SK-N-SH (cell line): ENCODE measurements at regions not wholly inside any gene's neighbourhood (a gene's known extent, or its start where the extent isn't known, plus 50 kb on each side); places are given as distances from the start of the nearest gene placed in this dataset.

Experiments used
- CTCF ChIA-PET: fragments of 300-600, 350-600 bp; formaldehyde crosslinking; extraction: SDS; loops from one replicate; lab custom pipeline; 2021; lab: Yijun Ruan, JAX
- POLR2A ChIA-PET: fragments of 350-600 bp; sonication (Branson Sonifier 250); formaldehyde crosslinking; extraction: SDS; loops from one replicate; lab custom pipeline; 2020; ENCODE audit warnings: antibody characterized with exemption, inconsistent platforms; lab: Yijun Ruan, JAX
- DNase-seq: peaks from one replicate; pipeline ENCODE4 v3.0.0; 2012
- H2AFZ ChIP-seq: fragments of 200-600 bp; sonication (generic); 2 replicates; pipeline ENCODE4 v1.8.1; 2016; ENCODE audit warnings: antibody characterized with exemption, mild to moderate bottlenecking, low read depth
- H3F3A ChIP-seq: fragments of 200-600 bp; sonication (generic); replicated peaks from 2 replicates; pipeline ENCODE3; 2016; ENCODE audit warnings: antibody characterized with exemption, mild to moderate bottlenecking; ENCODE audit not compliant: insufficient read depth
- H3K27ac ChIP-seq, 2 experiments: fragments of 200-500 bp in 1 of 2; fragments of 200-600 bp in 1 of 2; sonication (Bioruptor generic) in 1 of 2; sonication (generic), shearing (Covaris generic) in 1 of 2; 2 replicates each; pipeline versions ENCODE4 v1.5.1 to v1.6.1; 2014 to 2016; ENCODE audit warnings: low read depth in 2 of 2, inconsistent platforms in 1 of 2, low read length in 1 of 2, mild to moderate bottlenecking in 1 of 2, mixed read lengths in 1 of 2
- H3K27me3 ChIP-seq: fragments of 200-600 bp; sonication (generic), shearing (Covaris generic); 2 replicates; pipeline ENCODE4 v1.6.1; 2016; ENCODE audit warnings: mixed run types; ENCODE audit not compliant: insufficient read depth
- H3K36me3 ChIP-seq, 2 experiments: fragments of 200-500 bp in 1 of 2; fragments of 200-600 bp in 1 of 2; sonication (Bioruptor generic) in 1 of 2; sonication (generic) in 1 of 2; replicated peaks in 1 of 2; 2 replicates each; pipeline versions ENCODE3 to v1.5.1; 2014 to 2016; ENCODE audit warnings: low read length in 1 of 2, mild to moderate bottlenecking in 1 of 2; ENCODE audit not compliant: insufficient read depth in 2 of 2, control insufficient read depth in 1 of 2
- H3K4me1 ChIP-seq, 2 experiments: fragments of 200-500 bp in 1 of 2; fragments of 200-600 bp in 1 of 2; sonication (Bioruptor generic) in 1 of 2; sonication (generic), shearing (Covaris generic) in 1 of 2; 2 replicates each; pipeline versions ENCODE4 v1.5.1 to v1.6.1; 2014 to 2016; ENCODE audit warnings: low read depth in 1 of 2, low read length in 1 of 2, mixed run types in 1 of 2; ENCODE audit not compliant: insufficient read depth in 2 of 2, control insufficient read depth in 1 of 2
- H3K4me2 ChIP-seq: fragments of 200-600 bp; sonication (generic), shearing (Covaris generic); 2 replicates; pipeline ENCODE4 v1.6.1; 2017; ENCODE audit warnings: mixed run types
- H3K4me3 ChIP-seq, 2 experiments: fragments of 200-500 bp in 1 of 2; fragments of 200-600 bp in 1 of 2; sonication (Bioruptor generic) in 1 of 2; sonication (generic), shearing (Covaris generic) in 1 of 2; 2 replicates each; pipeline versions ENCODE4 v1.5.1 to v1.8.1; 2014 to 2016; ENCODE audit warnings: low read depth in 2 of 2, inconsistent platforms in 1 of 2, low read length in 1 of 2, mild to moderate bottlenecking in 1 of 2, mixed read lengths in 1 of 2, moderate library complexity in 1 of 2
- H3K79me2 ChIP-seq: fragments of 200-600 bp; sonication (generic); 2 replicates; pipeline ENCODE4 v1.8.1; 2017; ENCODE audit warnings: mild to moderate bottlenecking; ENCODE audit not compliant: insufficient read depth
- H3K9ac ChIP-seq: fragments of 200-600 bp; sonication (generic); 2 replicates; pipeline ENCODE4 v1.6.1; 2017; ENCODE audit warnings: mixed run types
- H3K9me2 ChIP-seq: fragments of 200-600 bp; sonication (generic); 2 replicates; pipeline ENCODE4 v1.6.1; 2017; ENCODE audit warnings: mixed run types
- H3K9me3 ChIP-seq: fragments of 200-600 bp; sonication (generic); 2 replicates; pipeline ENCODE4 v1.6.1; 2017; ENCODE audit warnings: mixed run types, mild to moderate bottlenecking, moderate library complexity
- H4K20me1 ChIP-seq: fragments of 200-600 bp; sonication (generic); 2 replicates; pipeline ENCODE4 v1.6.1; 2017; ENCODE audit warnings: mild to moderate bottlenecking, mixed run types; ENCODE audit not compliant: insufficient read depth
- EZH2phosphoT487 ChIP-seq: fragments of 200-600 bp; sonication (generic); IDR thresholded peaks from 2 replicates; pipeline ENCODE4 v1.6.1; 2017; ENCODE audit warnings: low read depth, mixed run types, mild to moderate bottlenecking, antibody characterized with exemption, moderate library complexity, borderline replicate concordance
- GATA2 ChIP-seq: sonication (generic); formaldehyde crosslinking; IDR thresholded peaks from 2 replicates; pipeline ENCODE4 v1.5.0; 2020; ENCODE audit warnings: mild to moderate bottlenecking, missing genetic modification reagents
- JUND ChIP-seq: IDR thresholded peaks from 2 replicates; pipeline ENCODE4 v1.4.0; 2012
- RFX5 ChIP-seq: IDR thresholded peaks from 2 replicates; pipeline ENCODE4 v1.6.1; 2012; ENCODE audit warnings: mild to moderate bottlenecking, improper control_type of control experiment, low read length
- TAF1 ChIP-seq: IDR thresholded peaks from 2 replicates; pipeline ENCODE4 v1.6.1; 2012; ENCODE audit warnings: low read depth, mild to moderate bottlenecking, low read length, moderate library complexity, borderline replicate concordance
- TCF12 ChIP-seq: IDR thresholded peaks from 2 replicates; pipeline ENCODE4 v1.4.0; 2012
- WGBS: methylation state at CpG from one replicate; pipeline ENCODE4 v1.1.6; 2017; ENCODE audit warnings: low lambda C conversion rate; 5-methylcytosine and 5-hydroxymethylcytosine counted together
- TF ChIP-seq, protein P1 (sequence below): fragments of 200-600 bp; sonication (generic); IDR thresholded peaks from 2 replicates; pipeline ENCODE4 v1.6.1; 2017; ENCODE audit warnings: antibody characterized with exemption, mild to moderate bottlenecking, moderate library complexity
- TF ChIP-seq, protein P2 (sequence below): IDR thresholded peaks from 2 replicates; pipeline ENCODE4 v1.4.0; 2012; ENCODE audit warnings: low read depth
- TF ChIP-seq, protein P3 (sequence below): IDR thresholded peaks from 2 replicates; pipeline ENCODE4 v1.4.0; 2012; ENCODE audit warnings: low read depth, borderline replicate concordance
- TF ChIP-seq, protein P4 (sequence below): IDR thresholded peaks from 2 replicates; pipeline ENCODE4 v1.6.1; 2012; ENCODE audit warnings: mild to moderate bottlenecking, low read depth, low read length, moderate library complexity
- TF ChIP-seq, protein P5 (sequence below): IDR thresholded peaks from 2 replicates; pipeline ENCODE4; 2012
- TF ChIP-seq, protein P6 (sequence below): IDR thresholded peaks from 2 replicates; pipeline ENCODE4 v1.4.0; 2012; ENCODE audit warnings: low read depth, borderline replicate concordance

DNA sequence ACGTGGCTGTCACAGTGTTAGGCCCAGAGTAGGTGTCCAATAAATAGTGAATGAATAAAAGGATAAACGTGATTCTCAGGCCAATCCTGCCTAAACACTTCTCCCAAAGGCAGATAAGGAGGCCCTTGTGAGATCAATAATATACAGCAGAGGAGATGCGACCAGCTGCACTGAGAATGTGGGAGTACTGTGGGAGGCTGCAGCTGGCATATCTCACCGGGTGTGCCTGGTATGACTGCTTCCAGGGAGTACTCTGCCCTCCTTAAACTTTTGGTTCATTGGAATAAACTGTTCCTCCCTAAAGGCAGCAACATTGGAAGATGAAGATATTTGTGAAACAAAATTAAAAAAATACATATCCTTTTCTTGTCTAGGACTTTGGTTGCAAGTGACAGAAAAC, 57.1 kb upstream of the PTPN3 start:
- Histone ChIP-seq H3K27ac (no peak overlapping the region), H3K9me2 (no peaks in the 10 kb centered on the region), H3K4me2 (no peak overlapping the region), H2AFZ (no peak overlapping the region), H3K9ac (no peak overlapping the region), H3K4me1 (no peaks in the 10 kb centered on the region), H3F3A (no peaks in the 10 kb centered on the region), H3K4me3 (no peak overlapping the region), H4K20me1 (no peaks in the 10 kb centered on the region), H3K9me3 (no peaks in the 10 kb centered on the region), H3K79me2 (no peaks in the 10 kb centered on the region), H3K27me3 (no peaks in the 10 kb centered on the region; the same call in 1 of the 2 replicates), H3K36me3 (no peaks in the 10 kb centered on the region)
- TF ChIP-seq GATA2 (no peak), EZH2phosphoT487 (no peak), TAF1 (no peak)
- TF ChIP-seq, protein P1, sequence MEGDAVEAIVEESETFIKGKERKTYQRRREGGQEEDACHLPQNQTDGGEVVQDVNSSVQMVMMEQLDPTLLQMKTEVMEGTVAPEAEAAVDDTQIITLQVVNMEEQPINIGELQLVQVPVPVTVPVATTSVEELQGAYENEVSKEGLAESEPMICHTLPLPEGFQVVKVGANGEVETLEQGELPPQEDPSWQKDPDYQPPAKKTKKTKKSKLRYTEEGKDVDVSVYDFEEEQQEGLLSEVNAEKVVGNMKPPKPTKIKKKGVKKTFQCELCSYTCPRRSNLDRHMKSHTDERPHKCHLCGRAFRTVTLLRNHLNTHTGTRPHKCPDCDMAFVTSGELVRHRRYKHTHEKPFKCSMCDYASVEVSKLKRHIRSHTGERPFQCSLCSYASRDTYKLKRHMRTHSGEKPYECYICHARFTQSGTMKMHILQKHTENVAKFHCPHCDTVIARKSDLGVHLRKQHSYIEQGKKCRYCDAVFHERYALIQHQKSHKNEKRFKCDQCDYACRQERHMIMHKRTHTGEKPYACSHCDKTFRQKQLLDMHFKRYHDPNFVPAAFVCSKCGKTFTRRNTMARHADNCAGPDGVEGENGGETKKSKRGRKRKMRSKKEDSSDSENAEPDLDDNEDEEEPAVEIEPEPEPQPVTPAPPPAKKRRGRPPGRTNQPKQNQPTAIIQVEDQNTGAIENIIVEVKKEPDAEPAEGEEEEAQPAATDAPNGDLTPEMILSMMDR, result no peak
- TF ChIP-seq, protein P2, sequence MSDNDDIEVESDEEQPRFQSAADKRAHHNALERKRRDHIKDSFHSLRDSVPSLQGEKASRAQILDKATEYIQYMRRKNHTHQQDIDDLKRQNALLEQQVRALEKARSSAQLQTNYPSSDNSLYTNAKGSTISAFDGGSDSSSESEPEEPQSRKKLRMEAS, result no peak
- TF ChIP-seq, protein P3, sequence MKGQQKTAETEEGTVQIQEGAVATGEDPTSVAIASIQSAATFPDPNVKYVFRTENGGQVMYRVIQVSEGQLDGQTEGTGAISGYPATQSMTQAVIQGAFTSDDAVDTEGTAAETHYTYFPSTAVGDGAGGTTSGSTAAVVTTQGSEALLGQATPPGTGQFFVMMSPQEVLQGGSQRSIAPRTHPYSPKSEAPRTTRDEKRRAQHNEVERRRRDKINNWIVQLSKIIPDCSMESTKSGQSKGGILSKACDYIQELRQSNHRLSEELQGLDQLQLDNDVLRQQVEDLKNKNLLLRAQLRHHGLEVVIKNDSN, result no peak
- TF ChIP-seq, protein P4, sequence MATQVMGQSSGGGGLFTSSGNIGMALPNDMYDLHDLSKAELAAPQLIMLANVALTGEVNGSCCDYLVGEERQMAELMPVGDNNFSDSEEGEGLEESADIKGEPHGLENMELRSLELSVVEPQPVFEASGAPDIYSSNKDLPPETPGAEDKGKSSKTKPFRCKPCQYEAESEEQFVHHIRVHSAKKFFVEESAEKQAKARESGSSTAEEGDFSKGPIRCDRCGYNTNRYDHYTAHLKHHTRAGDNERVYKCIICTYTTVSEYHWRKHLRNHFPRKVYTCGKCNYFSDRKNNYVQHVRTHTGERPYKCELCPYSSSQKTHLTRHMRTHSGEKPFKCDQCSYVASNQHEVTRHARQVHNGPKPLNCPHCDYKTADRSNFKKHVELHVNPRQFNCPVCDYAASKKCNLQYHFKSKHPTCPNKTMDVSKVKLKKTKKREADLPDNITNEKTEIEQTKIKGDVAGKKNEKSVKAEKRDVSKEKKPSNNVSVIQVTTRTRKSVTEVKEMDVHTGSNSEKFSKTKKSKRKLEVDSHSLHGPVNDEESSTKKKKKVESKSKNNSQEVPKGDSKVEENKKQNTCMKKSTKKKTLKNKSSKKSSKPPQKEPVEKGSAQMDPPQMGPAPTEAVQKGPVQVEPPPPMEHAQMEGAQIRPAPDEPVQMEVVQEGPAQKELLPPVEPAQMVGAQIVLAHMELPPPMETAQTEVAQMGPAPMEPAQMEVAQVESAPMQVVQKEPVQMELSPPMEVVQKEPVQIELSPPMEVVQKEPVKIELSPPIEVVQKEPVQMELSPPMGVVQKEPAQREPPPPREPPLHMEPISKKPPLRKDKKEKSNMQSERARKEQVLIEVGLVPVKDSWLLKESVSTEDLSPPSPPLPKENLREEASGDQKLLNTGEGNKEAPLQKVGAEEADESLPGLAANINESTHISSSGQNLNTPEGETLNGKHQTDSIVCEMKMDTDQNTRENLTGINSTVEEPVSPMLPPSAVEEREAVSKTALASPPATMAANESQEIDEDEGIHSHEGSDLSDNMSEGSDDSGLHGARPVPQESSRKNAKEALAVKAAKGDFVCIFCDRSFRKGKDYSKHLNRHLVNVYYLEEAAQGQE, result no peak
- TF ChIP-seq, protein P5, sequence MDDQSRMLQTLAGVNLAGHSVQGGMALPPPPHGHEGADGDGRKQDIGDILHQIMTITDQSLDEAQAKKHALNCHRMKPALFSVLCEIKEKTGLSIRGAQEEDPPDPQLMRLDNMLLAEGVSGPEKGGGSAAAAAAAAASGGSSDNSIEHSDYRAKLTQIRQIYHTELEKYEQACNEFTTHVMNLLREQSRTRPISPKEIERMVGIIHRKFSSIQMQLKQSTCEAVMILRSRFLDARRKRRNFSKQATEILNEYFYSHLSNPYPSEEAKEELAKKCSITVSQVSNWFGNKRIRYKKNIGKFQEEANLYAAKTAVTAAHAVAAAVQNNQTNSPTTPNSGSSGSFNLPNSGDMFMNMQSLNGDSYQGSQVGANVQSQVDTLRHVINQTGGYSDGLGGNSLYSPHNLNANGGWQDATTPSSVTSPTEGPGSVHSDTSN, result no peak
- no peak for DNase-seq
- ChIA-PET POLR2A (no interaction called here), CTCF (interaction anchor here (0.8 kb wide), 1 partner anchor 12 kb away, joined by 4 read pairs; no protein-coding TSS in a partner anchor)
- 14% methylated on average over 4 of the region's 4 CpGs for WGBS

DNA sequence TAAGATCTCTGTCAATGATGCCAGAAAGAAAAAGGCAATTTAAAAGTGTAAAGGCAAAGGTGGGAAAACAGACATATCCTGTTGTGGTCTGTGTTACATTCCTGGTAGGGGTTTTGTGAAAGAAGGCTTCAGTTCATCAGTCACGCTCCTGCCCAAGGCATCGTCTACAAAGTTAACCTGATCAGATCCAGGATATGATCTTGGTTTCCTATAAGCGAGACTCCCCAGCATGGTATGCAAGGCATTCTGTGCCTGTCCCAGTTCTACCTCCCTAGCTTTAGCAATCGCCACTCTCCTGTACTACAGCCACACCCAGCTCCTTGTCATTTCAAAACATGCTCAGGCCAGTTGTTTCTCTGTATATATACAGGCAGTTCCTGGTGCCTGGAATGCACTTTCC, 58.0 kb upstream of the PTPN3 start:
- Histone ChIP-seq H3K4me2 (no peak overlapping the region), H3K9me3 (no peaks in the 10 kb centered on the region), H3K27me3 (no peaks in the 10 kb centered on the region; the same call in 1 of the 2 replicates), H3K4me1 (no peaks in the 10 kb centered on the region), H3K4me3 (no peak overlapping the region), H3F3A (no peaks in the 10 kb centered on the region), H3K9me2 (no peaks in the 10 kb centered on the region), H3K9ac (no peak overlapping the region), H3K36me3 (no peaks in the 10 kb centered on the region), H4K20me1 (no peaks in the 10 kb centered on the region), H3K27ac (no peak overlapping the region), H2AFZ (0 out of 2 replicates have a peak overlapping the region, but pooled peaks have one; percentile 13), H3K79me2 (no peaks in the 10 kb centered on the region)
- POLR2A ChIA-PET, result no interaction called here
- 25% methylated on average over 4 of the region's 4 CpGs for WGBS
- CTCF ChIA-PET, result no interaction called here
- no peak for DNase-seq
- TF ChIP-seq, protein P3, result no peak
- TF ChIP-seq JUND (no peak), RFX5 (no peak), TCF12 (no peak)
- TF ChIP-seq, protein P6, sequence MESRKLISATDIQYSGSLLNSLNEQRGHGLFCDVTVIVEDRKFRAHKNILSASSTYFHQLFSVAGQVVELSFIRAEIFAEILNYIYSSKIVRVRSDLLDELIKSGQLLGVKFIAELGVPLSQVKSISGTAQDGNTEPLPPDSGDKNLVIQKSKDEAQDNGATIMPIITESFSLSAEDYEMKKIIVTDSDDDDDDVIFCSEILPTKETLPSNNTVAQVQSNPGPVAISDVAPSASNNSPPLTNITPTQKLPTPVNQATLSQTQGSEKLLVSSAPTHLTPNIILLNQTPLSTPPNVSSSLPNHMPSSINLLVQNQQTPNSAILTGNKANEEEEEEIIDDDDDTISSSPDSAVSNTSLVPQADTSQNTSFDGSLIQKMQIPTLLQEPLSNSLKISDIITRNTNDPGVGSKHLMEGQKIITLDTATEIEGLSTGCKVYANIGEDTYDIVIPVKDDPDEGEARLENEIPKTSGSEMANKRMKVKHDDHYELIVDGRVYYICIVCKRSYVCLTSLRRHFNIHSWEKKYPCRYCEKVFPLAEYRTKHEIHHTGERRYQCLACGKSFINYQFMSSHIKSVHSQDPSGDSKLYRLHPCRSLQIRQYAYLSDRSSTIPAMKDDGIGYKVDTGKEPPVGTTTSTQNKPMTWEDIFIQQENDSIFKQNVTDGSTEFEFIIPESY, result no peak
- TF ChIP-seq, protein P4, result no peak
